HepG2 (cell line): ENCODE measurements at regions not wholly inside any gene's neighbourhood (a gene's known extent, or its start where the extent isn't known, plus 50 kb on each side); places are given as distances from the start of the nearest gene placed in this dataset.

ENCODE experiments used
- FOSL2 ChIP-seq: sonication (generic); formaldehyde crosslinking; IDR thresholded peaks from 2 replicates; pipeline ENCODE4 v1.4.0; 2020; ENCODE audit warnings: missing genetic modification reagents
- FOXP1 ChIP-seq, 2 experiments: fragments of 450-650 bp in 1 of 2; IDR thresholded peaks; 2 replicates each; pipeline ENCODE4 v1.6.1; 2017 to 2018; ENCODE audit warnings: antibody characterized with exemption in 1 of 2
- IKZF1 ChIP-seq: fragments of 450-650 bp; IDR thresholded peaks from 2 replicates; pipeline ENCODE4 v1.7.1; 2016
- MNT ChIP-seq: fragments of 450-650 bp; IDR thresholded peaks from 2 replicates; pipeline ENCODE4 v1.6.1; 2016
- NONO ChIP-seq, 2 experiments: fragments of 450-650 bp in 1 of 2; sonication (generic) in 1 of 2; formaldehyde crosslinking in 1 of 2; IDR thresholded peaks in 1 of 2; conservative IDR thresholded peaks in 1 of 2; 2 replicates each; pipeline versions ENCODE4 v1.6.1 to v1.8.0; 2017 to 2022; ENCODE audit warnings: mild to moderate bottlenecking in 1 of 2, missing genetic modification reagents in 1 of 2, moderate library complexity in 1 of 2
- REL ChIP-seq: sonication (generic); formaldehyde crosslinking; conservative IDR thresholded peaks from 2 replicates; pipeline ENCODE4 v1.8.0; 2022; ENCODE audit warnings: mild to moderate bottlenecking, missing genetic modification reagents, moderate library complexity
- RFX1 ChIP-seq: fragments of 450-650 bp; IDR thresholded peaks from 2 replicates; pipeline ENCODE4 v1.6.1; 2017
- SP1 ChIP-seq, 2 experiments: fragments of 450-650 bp in 1 of 2; sonication (generic) in 1 of 2; formaldehyde crosslinking in 1 of 2; IDR thresholded peaks; 2 replicates each; pipeline versions ENCODE4 v1.4.0 to v1.6.1; 2016 to 2020; ENCODE audit warnings: missing genetic modification reagents in 1 of 2
- USF2 ChIP-seq, 2 experiments: sonication (generic) in 1 of 2; formaldehyde crosslinking in 1 of 2; IDR thresholded peaks; 2 replicates each; pipeline versions ENCODE4 v1.5.1 to v1.6.1; 2011 to 2020; ENCODE audit warnings: borderline replicate concordance in 1 of 2, low read depth in 1 of 2, low read length in 1 of 2, mild to moderate bottlenecking in 1 of 2, missing genetic modification reagents in 1 of 2, moderate library complexity in 1 of 2
- ZNF318 ChIP-seq: sonication (generic); formaldehyde crosslinking; IDR thresholded peaks from 2 replicates; pipeline ENCODE4 v1.4.0; 2020; ENCODE audit warnings: mild to moderate bottlenecking, missing genetic modification reagents
- ZNF550 ChIP-seq: sonication (generic); formaldehyde crosslinking; IDR thresholded peaks from 2 replicates; pipeline ENCODE4 v1.4.0; 2020; ENCODE audit warnings: mild to moderate bottlenecking, missing genetic modification reagents, borderline replicate concordance

- peak; percentile 49; the same call in 1 of the 2 replicates for TF ChIP-seq ZNF318 (CRISPR knock-in tag)
- TF ChIP-seq RFX1, result no peak
- peak; percentile 86 for TF ChIP-seq MNT
- no peak for TF ChIP-seq NONO (IDR thresholded peaks at IDR 0.05)
- TF ChIP-seq NONO (CRISPR knock-in tag; conservative IDR thresholded peaks at IDR 0.05), result peak; percentile 61
- TF ChIP-seq ZNF550 (CRISPR knock-in tag), result no peak
- TF ChIP-seq SP1 (IDR thresholded peaks at IDR 0.05), result no peak
- TF ChIP-seq SP1 (CRISPR knock-in tag; IDR thresholded peaks at IDR 0.05), result no peak
- TF ChIP-seq IKZF1, result no peak
- 0 out of 2 replicates have a peak, but pooled peaks have one; percentile 2 for TF ChIP-seq FOXP1 (IDR thresholded peaks at IDR 0.05)
- no peak for TF ChIP-seq FOXP1 (CRISPR knock-in tag; IDR thresholded peaks at IDR 0.05)
- TF ChIP-seq REL (CRISPR knock-in tag), result 0 out of 2 replicates have a peak, but pooled peaks have one; percentile 57
- peak; percentile 31; the same call in 1 of the 2 replicates for TF ChIP-seq USF2 (IDR thresholded peaks at IDR 0.05; ENCODE audit: low read depth, low read length)
- no peak for TF ChIP-seq USF2 (CRISPR knock-in tag; IDR thresholded peaks at IDR 0.05; ENCODE audit: borderline replicate concordance)
- TF ChIP-seq FOSL2, result no peak
These were observed 283.7 kb upstream of the ID2 start (continued) for GRCh38 chr2:8398040-8398668.
